Peyer's patch (tissue), 4 donors: ENCODE measurements at regions not wholly inside any gene's neighbourhood (a gene's known extent, or its start where the extent isn't known, plus 50 kb on each side); places are given as distances from the start of the nearest gene placed in this dataset.
"Not testable (repeated sequence)": the region's sequence is repeated elsewhere in the genome, so short reads cannot be mapped to it uniquely, and the experiment has no call there.

Experiments
- POLR2A ChIP-seq, 2 donors: fragments of 450-650 bp; IDR thresholded peaks; one replicate each; pipeline ENCODE4 v1.5.1; 2017; ENCODE audit warnings: antibody characterized with exemption in 2 of 2, mild to moderate bottlenecking in 2 of 2, moderate library complexity in 2 of 2
- TF ChIP-seq, protein P1 (sequence below), 6 experiments: fragments of 450-650 bp in 4 of 6; fragments of 200-600 bp in 2 of 6; sonication (generic) in 1 of 6; IDR thresholded peaks; one replicate each; pipeline ENCODE4 v1.5.1; 2017 to 2019; ENCODE audit warnings: antibody characterized with exemption in 6 of 6, mild to moderate bottlenecking in 3 of 6, moderate library complexity in 1 of 6

DNA sequence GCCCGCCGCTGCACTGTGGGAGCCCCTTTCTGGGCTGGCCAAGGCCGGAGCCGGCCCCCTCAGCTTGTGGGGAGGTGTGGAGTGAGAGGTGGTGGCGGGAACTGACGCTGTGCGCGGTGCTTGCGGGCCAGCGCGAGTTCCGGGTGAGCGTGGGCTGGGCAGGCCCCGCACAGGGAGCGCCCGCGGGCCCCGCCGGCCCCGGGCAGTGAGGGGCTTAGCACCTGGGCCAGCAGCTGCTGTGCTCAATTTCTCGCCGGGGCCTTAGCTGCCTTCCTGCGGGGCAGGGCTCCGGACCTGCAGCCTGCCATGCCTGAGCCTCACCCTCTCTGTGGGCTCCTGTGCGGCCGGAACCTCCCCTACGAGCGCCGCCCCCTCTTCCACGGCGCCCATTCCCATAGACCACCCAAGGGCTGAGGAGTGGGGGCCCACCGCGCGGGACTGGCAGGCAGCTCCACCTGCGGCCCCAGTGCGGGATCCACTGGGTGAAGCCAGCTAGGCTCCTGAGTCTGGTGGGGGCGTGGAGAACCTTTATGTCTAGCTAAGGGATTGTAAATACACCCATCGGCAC, 1062.6 kb downstream of the TDRD15 start:
- TF ChIP-seq POLR2A (IDR thresholded peaks at IDR 0.05), result not testable (repeated sequence)
- TF ChIP-seq, protein P1, sequence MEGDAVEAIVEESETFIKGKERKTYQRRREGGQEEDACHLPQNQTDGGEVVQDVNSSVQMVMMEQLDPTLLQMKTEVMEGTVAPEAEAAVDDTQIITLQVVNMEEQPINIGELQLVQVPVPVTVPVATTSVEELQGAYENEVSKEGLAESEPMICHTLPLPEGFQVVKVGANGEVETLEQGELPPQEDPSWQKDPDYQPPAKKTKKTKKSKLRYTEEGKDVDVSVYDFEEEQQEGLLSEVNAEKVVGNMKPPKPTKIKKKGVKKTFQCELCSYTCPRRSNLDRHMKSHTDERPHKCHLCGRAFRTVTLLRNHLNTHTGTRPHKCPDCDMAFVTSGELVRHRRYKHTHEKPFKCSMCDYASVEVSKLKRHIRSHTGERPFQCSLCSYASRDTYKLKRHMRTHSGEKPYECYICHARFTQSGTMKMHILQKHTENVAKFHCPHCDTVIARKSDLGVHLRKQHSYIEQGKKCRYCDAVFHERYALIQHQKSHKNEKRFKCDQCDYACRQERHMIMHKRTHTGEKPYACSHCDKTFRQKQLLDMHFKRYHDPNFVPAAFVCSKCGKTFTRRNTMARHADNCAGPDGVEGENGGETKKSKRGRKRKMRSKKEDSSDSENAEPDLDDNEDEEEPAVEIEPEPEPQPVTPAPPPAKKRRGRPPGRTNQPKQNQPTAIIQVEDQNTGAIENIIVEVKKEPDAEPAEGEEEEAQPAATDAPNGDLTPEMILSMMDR (IDR thresholded peaks at IDR 0.05), result not testable (repeated sequence)
